ES-I3 (cell line): ENCODE measurements at regions not wholly inside any gene's neighbourhood (a gene's known extent, or its start where the extent isn't known, plus 50 kb on each side); places are given as distances from the start of the nearest gene placed in this dataset.
"Not testable (repeated sequence)": the region's sequence is repeated elsewhere in the genome, so short reads cannot be mapped to it uniquely, and the experiment has no call there.

Experiments
- H3K36me3 ChIP-seq: 2 replicates; pipeline ENCODE4 v1.6.1; 2013; ENCODE audit warnings: mild to moderate bottlenecking, low read length, control low read depth, moderate library complexity; ENCODE audit not compliant: insufficient read depth
- H3K4me1 ChIP-seq: 2 replicates; pipeline ENCODE4 v1.6.1; 2013; ENCODE audit warnings: mild to moderate bottlenecking, control low read depth, low read length; ENCODE audit not compliant: insufficient read depth
- H3K9ac ChIP-seq: 2 replicates; pipeline ENCODE4 v1.6.1; 2013; ENCODE audit warnings: low read depth, mild to moderate bottlenecking, low read length, moderate library complexity
- H3K9me3 ChIP-seq: 2 replicates; pipeline ENCODE4 v1.6.1; 2013; ENCODE audit warnings: mild to moderate bottlenecking, low read length, moderate library complexity; ENCODE audit not compliant: control insufficient read depth, insufficient read depth

GRCh38 chr5:142542078-142542477 is 143.8 kb downstream of the FGF1 start:
- Histone ChIP-seq H3K4me1 (peaks cover 22% of the 10 kb centered on the region), H3K36me3 (no peaks in the 10 kb centered on the region), H3K9me3 (no peaks in the 10 kb centered on the region), H3K9ac (no peak overlapping the region)

- H3K9me3 ChIP-seq, result no peaks in the 10 kb centered on the region
- no peaks in the 10 kb centered on the region for H3K36me3 ChIP-seq
- H3K9ac ChIP-seq, result no peak overlapping the region
- peaks cover 22% of the 10 kb centered on the region for H3K4me1 ChIP-seq
Observed at GRCh38 chr5:142540922-142541422, 144.9 kb downstream of the FGF1 start.

GRCh38 chr5:142539154-142539740 is 146.6 kb downstream of the FGF1 start:
- Histone ChIP-seq H3K36me3 (no peaks in the 10 kb centered on the region), H3K9ac (no peak overlapping the region), H3K9me3 (peaks cover 10% of the 10 kb centered on the region), H3K4me1 (peaks cover 10% of the 10 kb centered on the region)

GRCh38 chr5:142537938-142538337 is 148.0 kb downstream of the FGF1 start:
- Histone ChIP-seq H3K4me1 (peaks cover 8% of the 10 kb centered on the region), H3K9ac (no peak overlapping the region), H3K9me3 (peaks cover 11% of the 10 kb centered on the region), H3K36me3 (no peaks in the 10 kb centered on the region)

- peaks cover 11% of the 10 kb centered on the region for H3K9me3 ChIP-seq
- H3K4me1 ChIP-seq, result no peaks in the 10 kb centered on the region
- H3K36me3 ChIP-seq, result no peaks in the 10 kb centered on the region
- no peak overlapping the region for H3K9ac ChIP-seq
Observed at GRCh38 chr5:142532781-142533176, 153.1 kb downstream of the FGF1 start.

GRCh38 chr5:142531977-142532780 is 153.7 kb downstream of the FGF1 start:
- Histone ChIP-seq H3K4me1 (no peaks in the 10 kb centered on the region), H3K36me3 (no peaks in the 10 kb centered on the region), H3K9me3 (peaks cover 11% of the 10 kb centered on the region), H3K9ac (no peak overlapping the region)

GRCh38 chr5:142530904-142531303 is 155.0 kb downstream of the FGF1 start:
- Histone ChIP-seq H3K36me3 (no peaks in the 10 kb centered on the region), H3K9me3 (peaks cover 11% of the 10 kb centered on the region), H3K9ac (no peak overlapping the region), H3K4me1 (no peaks in the 10 kb centered on the region)

GRCh38 chr5:142529626-142530278 is 156.1 kb downstream of the FGF1 start:
- Histone ChIP-seq H3K4me1 (no peaks in the 10 kb centered on the region), H3K9ac (no peak overlapping the region), H3K36me3 (no peaks in the 10 kb centered on the region), H3K9me3 (peaks cover 6% of the 10 kb centered on the region)

GRCh38 chr5:142527664-142528295 is 158.1 kb downstream of the FGF1 start:
- Histone ChIP-seq H3K9ac (no peak overlapping the region), H3K9me3 (no peaks in the 10 kb centered on the region), H3K4me1 (no peaks in the 10 kb centered on the region), H3K36me3 (no peaks in the 10 kb centered on the region)

- no peak overlapping the region for H3K9ac ChIP-seq
Observed at GRCh38 chr5:142527234-142527633, 158.7 kb downstream of the FGF1 start.

GRCh38 chr5:142522983-142523382 is 162.9 kb downstream of the FGF1 start:
- Histone ChIP-seq H3K9ac (no peak overlapping the region), H3K9me3 (no peaks in the 10 kb centered on the region), H3K4me1 (peaks cover 13% of the 10 kb centered on the region), H3K36me3 (no peaks in the 10 kb centered on the region)

More at GRCh38 chr5:142527234-142527633, 158.7 kb downstream of the FGF1 start:
- Histone ChIP-seq H3K9me3 (no peaks in the 10 kb centered on the region), H3K4me1 (no peaks in the 10 kb centered on the region), H3K36me3 (no peaks in the 10 kb centered on the region)

- Histone ChIP-seq H3K9me3 (no peaks in the 10 kb centered on the region), H3K9ac (no peak overlapping the region), H3K36me3 (no peaks in the 10 kb centered on the region), H3K4me1 (peaks cover 13% of the 10 kb centered on the region)
Observed at GRCh38 chr5:142521706-142522105, 164.2 kb downstream of the FGF1 start.

- H3K36me3 ChIP-seq, result no peaks in the 10 kb centered on the region
- H3K9me3 ChIP-seq, result no peaks in the 10 kb centered on the region
- peaks cover 13% of the 10 kb centered on the region for H3K4me1 ChIP-seq
- no peak overlapping the region for H3K9ac ChIP-seq
Observed at GRCh38 chr5:142520885-142521284, 165.0 kb downstream of the FGF1 start.

- H3K36me3 ChIP-seq, H3K9me3 ChIP-seq, H3K9ac ChIP-seq: not testable (repeated sequence)
- H3K4me1 ChIP-seq, result peaks cover 13% of the 10 kb centered on the region
Observed at GRCh38 chr5:142519913-142520312, 166.0 kb downstream of the FGF1 start.
